IMR-90 (cell line): ENCODE measurements at regions not wholly inside any gene's neighbourhood (a gene's known extent, or its start where the extent isn't known, plus 50 kb on each side); places are given as distances from the start of the nearest gene placed in this dataset.

Experiments
- BHLHE40 ChIP-seq: fragments of 150-350 bp; IDR thresholded peaks from 2 replicates; pipeline ENCODE4 v1.6.1; 2016; ENCODE audit warnings: mild to moderate bottlenecking, low read depth, low read length
- CEBPB ChIP-seq: IDR thresholded peaks from 2 replicates; pipeline ENCODE4 v1.6.1; 2012; ENCODE audit warnings: low read depth, low read length, improper control_type of control experiment
- CHD1 ChIP-seq: IDR thresholded peaks from 2 replicates; pipeline ENCODE4 v1.6.1; 2012; ENCODE audit warnings: low read depth, low read length, improper control_type of control experiment
- FOS ChIP-seq: fragments of 150-350 bp; IDR thresholded peaks from 2 replicates; pipeline ENCODE4 v1.6.1; 2016; ENCODE audit warnings: low read depth, low read length
- MAZ ChIP-seq: IDR thresholded peaks from 2 replicates; pipeline ENCODE4 v1.6.1; 2012; ENCODE audit warnings: low read depth, mild to moderate bottlenecking, low read length, improper control_type of control experiment, moderate library complexity, borderline replicate concordance
- MXI1 ChIP-seq: IDR thresholded peaks from 2 replicates; pipeline ENCODE4 v1.6.1; 2012; ENCODE audit warnings: low read depth, mild to moderate bottlenecking, low read length, moderate library complexity, borderline replicate concordance
- NFE2L2 ChIP-seq: fragments of 150-350 bp; IDR thresholded peaks from 2 replicates; pipeline ENCODE4 v1.6.1; 2016; ENCODE audit warnings: low read depth, mild to moderate bottlenecking, low read length
- POLR2A ChIP-seq: IDR thresholded peaks from 2 replicates; pipeline ENCODE4 v1.6.1; 2012; ENCODE audit warnings: mild to moderate bottlenecking, low read depth, low read length
- RAD21 ChIP-seq: IDR thresholded peaks from 2 replicates; pipeline ENCODE4 v1.6.1; 2012; ENCODE audit warnings: low read length, improper control_type of control experiment
- RCOR1 ChIP-seq: IDR thresholded peaks from 2 replicates; pipeline ENCODE4 v1.6.1; 2012; ENCODE audit warnings: mild to moderate bottlenecking, low read length, improper control_type of control experiment; ENCODE audit not compliant: insufficient replicate concordance
- RFX5 ChIP-seq: IDR thresholded peaks from 2 replicates; pipeline ENCODE4 v1.8.0; 2012; ENCODE audit warnings: low read depth, mild to moderate bottlenecking, low read length, moderate library complexity
- SMC3 ChIP-seq: fragments of 150-350 bp; IDR thresholded peaks from 2 replicates; pipeline ENCODE4 v1.6.1; 2016; ENCODE audit warnings: low read depth, mild to moderate bottlenecking, antibody characterized with exemption, low read length, moderate library complexity
- TF ChIP-seq, protein P1 (sequence below): conservative IDR thresholded peaks from 2 replicates; pipeline ENCODE4 v1.5.1; 2012; ENCODE audit warnings: mild to moderate bottlenecking, low read depth, low read length, improper control_type of control experiment
- TF ChIP-seq, protein P2 (sequence below): fragments of 150-350 bp; IDR thresholded peaks from 2 replicates; pipeline ENCODE4 v1.6.1; 2017; ENCODE audit warnings: mild to moderate bottlenecking, antibody characterized with exemption, low read length, low read depth

DNA sequence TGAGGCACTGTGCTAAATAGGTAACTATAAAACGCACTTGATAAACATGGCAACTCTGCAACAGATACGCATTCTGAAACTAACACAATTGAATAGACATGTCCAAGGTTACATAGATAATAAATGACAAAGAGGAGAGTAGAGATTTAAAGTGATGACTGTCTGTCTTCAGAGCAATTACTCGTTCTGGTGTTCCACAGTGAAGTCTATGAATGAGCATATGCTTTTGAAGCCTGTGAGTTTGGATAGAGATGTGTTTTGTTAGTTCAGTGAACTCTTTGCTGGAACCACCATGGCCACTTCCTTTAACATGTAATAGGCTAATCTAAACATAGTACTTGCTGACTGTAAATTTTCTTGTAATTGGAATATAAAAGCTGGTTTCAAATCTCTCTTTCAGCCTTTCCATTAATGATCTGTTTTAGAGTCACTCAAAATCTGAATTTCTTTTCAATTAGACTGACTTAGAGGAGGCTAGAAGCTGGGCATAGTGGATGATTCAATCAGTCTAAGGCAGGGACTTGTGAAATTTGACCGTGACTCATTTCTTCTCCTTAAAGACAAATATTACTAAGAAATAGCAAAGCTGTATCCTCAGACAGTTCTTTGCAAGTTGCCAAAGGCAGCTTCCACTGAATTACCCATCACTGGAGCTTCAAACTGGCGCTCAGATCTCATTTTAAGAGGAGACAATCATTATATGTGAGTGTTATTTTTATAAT, 1130.1 kb upstream of the CELF4 start:
- TF ChIP-seq POLR2A: no peak
- no peak for TF ChIP-seq RCOR1
- TF ChIP-seq, protein P1, sequence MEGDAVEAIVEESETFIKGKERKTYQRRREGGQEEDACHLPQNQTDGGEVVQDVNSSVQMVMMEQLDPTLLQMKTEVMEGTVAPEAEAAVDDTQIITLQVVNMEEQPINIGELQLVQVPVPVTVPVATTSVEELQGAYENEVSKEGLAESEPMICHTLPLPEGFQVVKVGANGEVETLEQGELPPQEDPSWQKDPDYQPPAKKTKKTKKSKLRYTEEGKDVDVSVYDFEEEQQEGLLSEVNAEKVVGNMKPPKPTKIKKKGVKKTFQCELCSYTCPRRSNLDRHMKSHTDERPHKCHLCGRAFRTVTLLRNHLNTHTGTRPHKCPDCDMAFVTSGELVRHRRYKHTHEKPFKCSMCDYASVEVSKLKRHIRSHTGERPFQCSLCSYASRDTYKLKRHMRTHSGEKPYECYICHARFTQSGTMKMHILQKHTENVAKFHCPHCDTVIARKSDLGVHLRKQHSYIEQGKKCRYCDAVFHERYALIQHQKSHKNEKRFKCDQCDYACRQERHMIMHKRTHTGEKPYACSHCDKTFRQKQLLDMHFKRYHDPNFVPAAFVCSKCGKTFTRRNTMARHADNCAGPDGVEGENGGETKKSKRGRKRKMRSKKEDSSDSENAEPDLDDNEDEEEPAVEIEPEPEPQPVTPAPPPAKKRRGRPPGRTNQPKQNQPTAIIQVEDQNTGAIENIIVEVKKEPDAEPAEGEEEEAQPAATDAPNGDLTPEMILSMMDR: no peak
- TF ChIP-seq BHLHE40: no peak
- TF ChIP-seq, protein P2, sequence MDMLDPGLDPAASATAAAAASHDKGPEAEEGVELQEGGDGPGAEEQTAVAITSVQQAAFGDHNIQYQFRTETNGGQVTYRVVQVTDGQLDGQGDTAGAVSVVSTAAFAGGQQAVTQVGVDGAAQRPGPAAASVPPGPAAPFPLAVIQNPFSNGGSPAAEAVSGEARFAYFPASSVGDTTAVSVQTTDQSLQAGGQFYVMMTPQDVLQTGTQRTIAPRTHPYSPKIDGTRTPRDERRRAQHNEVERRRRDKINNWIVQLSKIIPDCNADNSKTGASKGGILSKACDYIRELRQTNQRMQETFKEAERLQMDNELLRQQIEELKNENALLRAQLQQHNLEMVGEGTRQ: no peak
- no peak for TF ChIP-seq MXI1
- no peak for TF ChIP-seq SMC3
- TF ChIP-seq CEBPB: no peak
- TF ChIP-seq CHD1: no peak
- no peak for TF ChIP-seq RAD21
- no peak for TF ChIP-seq MAZ
- TF ChIP-seq RFX5: no peak
- no peak for TF ChIP-seq NFE2L2
- TF ChIP-seq FOS: no peak
